HepG2 (cell line): ENCODE measurements at regions not wholly inside any gene's neighbourhood (a gene's known extent, or its start where the extent isn't known, plus 50 kb on each side); places are given as distances from the start of the nearest gene placed in this dataset.

Source experiments
- GATA4 ChIP-seq: sonication (generic); IDR thresholded peaks from 2 replicates; pipeline ENCODE4 v1.6.1; 2016; ENCODE audit warnings: antibody characterized with exemption, low read depth, borderline replicate concordance
- GZF1 ChIP-seq: sonication (generic); formaldehyde crosslinking; IDR thresholded peaks from 2 replicates; pipeline ENCODE4 v1.5.1; 2020; ENCODE audit warnings: mild to moderate bottlenecking, missing genetic modification reagents
- TF ChIP-seq, protein P1 (sequence below): sonication (generic); formaldehyde crosslinking; IDR thresholded peaks from 2 replicates; pipeline ENCODE4 v1.5.0; 2020; ENCODE audit warnings: mild to moderate bottlenecking, missing genetic modification reagents, moderate library complexity
- TF ChIP-seq, protein P2 (sequence below): sonication (generic); formaldehyde crosslinking; conservative IDR thresholded peaks from 2 replicates; pipeline ENCODE4 v1.8.0; 2022; ENCODE audit warnings: missing genetic modification reagents

DNA sequence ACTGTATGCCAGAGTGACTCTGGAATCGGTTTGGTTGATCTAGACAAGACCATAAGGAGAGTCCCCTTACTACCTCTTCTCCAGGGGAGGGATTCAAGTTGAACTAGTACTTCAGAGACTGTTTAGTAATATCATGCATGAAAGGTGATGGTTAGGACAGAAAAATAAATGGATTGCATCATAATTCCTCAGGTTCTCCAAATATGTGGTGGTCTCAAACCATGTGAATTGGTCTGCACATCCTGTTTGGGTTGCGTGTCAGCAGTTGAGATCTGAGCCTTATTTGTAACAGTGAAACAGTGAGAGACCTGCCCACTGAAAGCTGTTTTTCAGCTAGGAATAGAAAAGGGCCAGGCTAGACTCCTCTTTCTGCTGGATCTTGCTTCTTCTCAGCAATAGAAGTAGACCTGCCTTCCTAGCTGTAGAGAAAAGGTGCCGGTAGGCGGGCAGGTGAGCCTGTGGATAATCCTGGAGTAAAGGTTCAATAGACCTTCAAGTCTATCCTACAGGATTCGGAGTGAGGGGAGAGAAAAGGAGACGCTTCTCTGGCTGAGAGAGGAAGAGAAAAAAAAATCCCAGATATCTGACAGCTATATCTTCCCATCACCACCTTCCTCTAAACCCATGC is 258.5 kb upstream of the E2F7 start:
- TF ChIP-seq, protein P1, sequence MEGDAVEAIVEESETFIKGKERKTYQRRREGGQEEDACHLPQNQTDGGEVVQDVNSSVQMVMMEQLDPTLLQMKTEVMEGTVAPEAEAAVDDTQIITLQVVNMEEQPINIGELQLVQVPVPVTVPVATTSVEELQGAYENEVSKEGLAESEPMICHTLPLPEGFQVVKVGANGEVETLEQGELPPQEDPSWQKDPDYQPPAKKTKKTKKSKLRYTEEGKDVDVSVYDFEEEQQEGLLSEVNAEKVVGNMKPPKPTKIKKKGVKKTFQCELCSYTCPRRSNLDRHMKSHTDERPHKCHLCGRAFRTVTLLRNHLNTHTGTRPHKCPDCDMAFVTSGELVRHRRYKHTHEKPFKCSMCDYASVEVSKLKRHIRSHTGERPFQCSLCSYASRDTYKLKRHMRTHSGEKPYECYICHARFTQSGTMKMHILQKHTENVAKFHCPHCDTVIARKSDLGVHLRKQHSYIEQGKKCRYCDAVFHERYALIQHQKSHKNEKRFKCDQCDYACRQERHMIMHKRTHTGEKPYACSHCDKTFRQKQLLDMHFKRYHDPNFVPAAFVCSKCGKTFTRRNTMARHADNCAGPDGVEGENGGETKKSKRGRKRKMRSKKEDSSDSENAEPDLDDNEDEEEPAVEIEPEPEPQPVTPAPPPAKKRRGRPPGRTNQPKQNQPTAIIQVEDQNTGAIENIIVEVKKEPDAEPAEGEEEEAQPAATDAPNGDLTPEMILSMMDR (CRISPR knock-in tag): no peak
- TF ChIP-seq GZF1 (CRISPR knock-in tag): no peak
- no peak for TF ChIP-seq GATA4
- TF ChIP-seq, protein P2, sequence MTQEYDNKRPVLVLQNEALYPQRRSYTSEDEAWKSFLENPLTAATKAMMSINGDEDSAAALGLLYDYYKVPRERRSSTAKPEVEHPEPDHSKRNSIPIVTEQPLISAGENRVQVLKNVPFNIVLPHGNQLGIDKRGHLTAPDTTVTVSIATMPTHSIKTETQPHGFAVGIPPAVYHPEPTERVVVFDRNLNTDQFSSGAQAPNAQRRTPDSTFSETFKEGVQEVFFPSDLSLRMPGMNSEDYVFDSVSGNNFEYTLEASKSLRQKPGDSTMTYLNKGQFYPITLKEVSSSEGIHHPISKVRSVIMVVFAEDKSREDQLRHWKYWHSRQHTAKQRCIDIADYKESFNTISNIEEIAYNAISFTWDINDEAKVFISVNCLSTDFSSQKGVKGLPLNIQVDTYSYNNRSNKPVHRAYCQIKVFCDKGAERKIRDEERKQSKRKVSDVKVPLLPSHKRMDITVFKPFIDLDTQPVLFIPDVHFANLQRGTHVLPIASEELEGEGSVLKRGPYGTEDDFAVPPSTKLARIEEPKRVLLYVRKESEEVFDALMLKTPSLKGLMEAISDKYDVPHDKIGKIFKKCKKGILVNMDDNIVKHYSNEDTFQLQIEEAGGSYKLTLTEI: no peak
